DMS114 treated with DMSO at 0.1 percent for 48 hours (cell line): ENCODE measurements at regions not wholly inside any gene's neighbourhood (a gene's known extent, or its start where the extent isn't known, plus 50 kb on each side); places are given as distances from the start of the nearest gene placed in this dataset.
"Not testable (repeated sequence)": the region's sequence is repeated elsewhere in the genome, so short reads cannot be mapped to it uniquely, and the experiment has no call there.

Source experiments
- DNase-seq: peaks from one replicate; lab custom pipeline; 2025; ENCODE audit not compliant: unreplicated experiment; lab: John Stamatoyannopoulos, UW

- DNase-seq = not testable (repeated sequence)
Observed at GRCh38 chr6:71686021-71686677, 200.2 kb upstream of the RIMS1 start.

GRCh38 chr6:71698702-71699101 is 187.6 kb upstream of the RIMS1 start:
- no peak for DNase-seq

GRCh38 chr6:71706523-71706922 is 179.8 kb upstream of the RIMS1 start:
- no peak for DNase-seq

- no peak for DNase-seq
Observed at GRCh38 chr6:71707059-71707458, 179.3 kb upstream of the RIMS1 start.

GRCh38 chr6:71720705-71721104 is 165.6 kb upstream of the RIMS1 start:
- DNase-seq = no peak

GRCh38 chr6:71721642-71722041 is 164.7 kb upstream of the RIMS1 start:
- no peak for DNase-seq

- DNase-seq = no peak
Observed at GRCh38 chr6:71722736-71723135, 163.6 kb upstream of the RIMS1 start.

- no peak for DNase-seq
Observed at GRCh38 chr6:71724456-71725125, 161.8 kb upstream of the RIMS1 start.

- no peak for DNase-seq
Observed at GRCh38 chr6:71725126-71725470, 161.3 kb upstream of the RIMS1 start.

GRCh38 chr6:71726121-71726520 is 160.2 kb upstream of the RIMS1 start:
- no peak for DNase-seq

GRCh38 chr6:71727632-71728294 is 158.6 kb upstream of the RIMS1 start:
- DNase-seq = no peak

- DNase-seq = no peak
Observed at GRCh38 chr6:71730284-71730683, 156.1 kb upstream of the RIMS1 start.

GRCh38 chr6:71733970-71734899 is 152.1 kb upstream of the RIMS1 start:
- no peak for DNase-seq

- DNase-seq = no peak
Observed at GRCh38 chr6:71737953-71738352, 148.4 kb upstream of the RIMS1 start.

- DNase-seq = no peak
Observed at GRCh38 chr6:71745525-71745924, 140.8 kb upstream of the RIMS1 start.

- DNase-seq = no peak
Observed at GRCh38 chr6:71766146-71766760, 120.1 kb upstream of the RIMS1 start.

GRCh38 chr6:71766796-71767195 is 119.6 kb upstream of the RIMS1 start:
- no peak for DNase-seq

- DNase-seq = no peak
Observed at GRCh38 chr6:71768356-71768755, 118.0 kb upstream of the RIMS1 start.

GRCh38 chr6:71808865-71809264 is 77.5 kb upstream of the RIMS1 start:
- DNase-seq = no peak

GRCh38 chr6:71810880-71811279 is 75.5 kb upstream of the RIMS1 start:
- no peak for DNase-seq

- DNase-seq = no peak
Observed at GRCh38 chr6:71822625-71823024, 63.7 kb upstream of the RIMS1 start.
